ENCODE measurements at regions not wholly inside any gene's neighbourhood (a gene's known extent, or its start where the extent isn't known, plus 50 kb on each side); places are given as distances from the start of the nearest gene placed in this dataset.

GRCh38 chr9:89718176-89718575 lies 113.4 kb downstream of the GADD45G start:
- TF ChIP-seq POLR2AphosphoS5 (IDR thresholded peaks at IDR 0.05; ENCODE audit: borderline replicate concordance, low read depth, low read length) (no peak), EZH2 (IDR thresholded peaks at IDR 0.05) (no peak), FOXP2 (optimal IDR thresholded peaks at IDR 0.05; ENCODE audit: control extremely low read depth, extremely low read length, insufficient read depth) (no peak)
